GM23248 (cell line): ENCODE measurements at regions not wholly inside any gene's neighbourhood (a gene's known extent, or its start where the extent isn't known, plus 50 kb on each side); places are given as distances from the start of the nearest gene placed in this dataset.
"Not testable (repeated sequence)": the region's sequence is repeated elsewhere in the genome, so short reads cannot be mapped to it uniquely, and the experiment has no call there.

Experiments used
- DNase-seq: peaks from one replicate; pipeline ENCODE4 v3.0.0-alpha.2; 2015
- H2AFZ ChIP-seq: fragments of 200-600 bp; sonication (generic); 2 replicates; pipeline ENCODE4 v1.6.1; 2016; ENCODE audit warnings: antibody characterized with exemption
- H3F3A ChIP-seq: fragments of 200-600 bp; sonication (generic); 2 replicates; pipeline ENCODE4 v1.6.1; 2016; ENCODE audit warnings: mild to moderate bottlenecking, antibody characterized with exemption, mixed run types; ENCODE audit not compliant: insufficient read depth
- H3K27ac ChIP-seq: fragments of 200-600 bp; sonication (generic); 2 replicates; pipeline ENCODE4 v1.5.1; 2016; ENCODE audit warnings: mild to moderate bottlenecking
- H3K27me3 ChIP-seq: fragments of 200-600 bp; sonication (generic); replicated peaks from 2 replicates; pipeline ENCODE4 v1.6.1; 2016; ENCODE audit warnings: mild to moderate bottlenecking; ENCODE audit not compliant: insufficient read depth
- H3K36me3 ChIP-seq: fragments of 200-600 bp; sonication (generic); 2 replicates; pipeline ENCODE4 v1.6.1; 2016; ENCODE audit warnings: low read depth, mild to moderate bottlenecking
- H3K4me1 ChIP-seq: fragments of 200-600 bp; sonication (generic); 2 replicates; pipeline ENCODE4 v1.6.1; 2016; ENCODE audit warnings: mild to moderate bottlenecking; ENCODE audit not compliant: insufficient read depth
- H3K4me2 ChIP-seq: fragments of 200-600 bp; sonication (generic); one replicate; pipeline ENCODE4 v1.6.1; 2016; ENCODE audit warnings: mild to moderate bottlenecking; ENCODE audit not compliant: unreplicated experiment
- H3K4me3 ChIP-seq: fragments of 200-600 bp; sonication (generic); 2 replicates; pipeline ENCODE4 v1.5.1; 2016; ENCODE audit warnings: mild to moderate bottlenecking
- H3K79me2 ChIP-seq: fragments of 200-600 bp; sonication (generic); 2 replicates; pipeline ENCODE4 v1.6.1; 2016; ENCODE audit warnings: mild to moderate bottlenecking; ENCODE audit not compliant: insufficient read depth
- H3K9ac ChIP-seq: fragments of 200-600 bp; sonication (generic); 2 replicates; pipeline ENCODE4 v1.6.1; 2016; ENCODE audit warnings: mild to moderate bottlenecking
- H3K9me2 ChIP-seq: fragments of 200-600 bp; sonication (generic); 2 replicates; pipeline ENCODE4 v1.6.1; 2016; ENCODE audit warnings: mixed run types, mild to moderate bottlenecking, moderate library complexity; ENCODE audit not compliant: insufficient read depth
- H3K9me3 ChIP-seq: fragments of 200-600 bp; sonication (generic); one replicate; pipeline ENCODE4 v1.6.1; 2017; ENCODE audit warnings: low read depth
- H4K20me1 ChIP-seq: fragments of 200-600 bp; sonication (generic); 2 replicates; pipeline ENCODE4 v1.6.0; 2016; ENCODE audit not compliant: insufficient read depth
- EZH2 ChIP-seq: fragments of 200-600 bp; sonication (generic); IDR thresholded peaks from 2 replicates; pipeline ENCODE4 v1.6.1; 2018; ENCODE audit warnings: antibody characterized with exemption, mild to moderate bottlenecking; ENCODE audit not compliant: insufficient read depth, poor library complexity, severe bottlenecking
- EZH2phosphoT487 ChIP-seq: fragments of 200-600 bp; sonication (generic); IDR thresholded peaks from 2 replicates; pipeline ENCODE4 v1.6.1; 2018; ENCODE audit warnings: antibody characterized with exemption, moderate library complexity, mild to moderate bottlenecking, low read depth; ENCODE audit not compliant: insufficient read depth
- WGBS, 2 experiments: methylation state at CpG; one replicate each; pipeline ENCODE4 v1.1.6; 2015 to 2017; ENCODE audit warnings: low lambda C conversion rate in 2 of 2, low coverage in 1 of 2; ENCODE audit errors: missing lambda C conversion rate in 2 of 2; 5-methylcytosine and 5-hydroxymethylcytosine counted together
- in situ Hi-C: fragments of 300-500 bp; cut with MboI; formaldehyde crosslinking; loops from 2 replicates; pipeline ENCODE4 v1.15.0; 2020

DNA sequence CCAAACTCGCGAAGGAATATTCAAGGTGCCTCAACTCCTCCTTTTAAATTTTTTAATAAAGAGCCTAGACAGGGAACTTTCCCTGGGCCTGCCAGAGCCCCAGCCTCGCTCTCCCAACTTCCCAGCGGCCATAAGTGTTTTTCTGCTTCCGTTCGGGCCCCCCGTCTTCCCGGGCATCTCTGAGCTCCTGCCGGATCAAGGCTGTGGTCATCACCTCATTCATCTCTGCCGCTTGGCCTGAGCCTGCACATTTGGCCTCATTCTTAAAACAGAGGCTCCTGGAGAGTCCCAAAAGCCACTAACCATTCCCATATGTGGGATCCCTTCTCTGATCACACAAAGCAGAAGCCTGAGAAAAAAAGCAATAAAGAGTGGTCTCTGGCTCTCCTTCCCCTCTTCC lies 969.1 kb upstream of the DEFB115 start:
- H3K36me3 ChIP-seq: no peaks in the 10 kb centered on the region
- peaks cover 3% of the 10 kb centered on the region; the same call in 1 of the 2 replicates for H3K27me3 ChIP-seq
- DNase-seq: peak; percentile 17
- no peak for TF ChIP-seq EZH2phosphoT487
- no peak for TF ChIP-seq EZH2
- peaks cover 3% of the 10 kb centered on the region; the same call in 1 of the 2 replicates for H3K4me1 ChIP-seq
- H3K27ac ChIP-seq: no peak overlapping the region
- no peak overlapping the region for H3K4me2 ChIP-seq
- no peaks in the 10 kb centered on the region for H3K79me2 ChIP-seq
- 40 to 44% methylated on average over 10 of the region's 10 CpGs for WGBS, 2 experiments
- no peaks in the 10 kb centered on the region for H4K20me1 ChIP-seq
- H3K9me3 ChIP-seq: no peaks in the 10 kb centered on the region
- no peaks in the 10 kb centered on the region for H3F3A ChIP-seq
- no peak overlapping the region for H3K9ac ChIP-seq
- in situ Hi-C loops: no loop called here
- H3K9me2 ChIP-seq: no peaks in the 10 kb centered on the region
- no peak overlapping the region for H3K4me3 ChIP-seq
- H2AFZ ChIP-seq: no peak overlapping the region

DNA sequence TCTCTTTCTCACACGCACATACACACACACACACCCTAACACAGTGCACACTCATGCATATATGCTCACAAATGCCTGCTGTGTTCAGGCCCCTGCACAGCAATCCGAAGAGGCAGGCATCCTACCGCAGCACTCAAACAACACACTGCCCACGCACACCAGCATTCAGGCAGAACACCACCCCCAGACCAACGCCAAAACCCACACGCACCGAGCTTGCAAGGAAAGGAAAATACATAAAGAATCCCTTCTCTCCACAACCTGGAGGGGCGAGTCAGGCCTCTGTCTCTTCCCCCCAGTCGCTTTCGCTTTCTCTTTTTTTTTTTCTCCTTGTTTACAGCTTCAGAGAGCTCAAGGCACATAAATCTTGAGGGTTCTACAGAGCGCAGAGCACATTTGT lies 968.4 kb upstream of the DEFB115 start:
- H3K4me1 ChIP-seq, H3K27me3 ChIP-seq, H3K9ac ChIP-seq, H3F3A ChIP-seq, in situ Hi-C loops, H3K36me3 ChIP-seq, H3K9me2 ChIP-seq, H3K27ac ChIP-seq, H3K9me3 ChIP-seq, H3K79me2 ChIP-seq, H4K20me1 ChIP-seq: not testable (repeated sequence)
- Histone ChIP-seq H2AFZ (peak overlapping the region; percentile 54), H3K4me3 (peak overlapping the region; percentile 57), H3K4me2 (peak overlapping the region; percentile 45)
- peak; percentile 20 for DNase-seq
- 8 to 12% methylated on average over 11 of the region's 11 CpGs for WGBS, 2 experiments

GRCh38 chr20:30289711-30290141 lies 967.7 kb upstream of the DEFB115 start:
- H3F3A ChIP-seq, H3K9me2 ChIP-seq, H3K27me3 ChIP-seq, H3K79me2 ChIP-seq, H3K9me3 ChIP-seq, H3K4me1 ChIP-seq, H3K27ac ChIP-seq, H4K20me1 ChIP-seq, H3K9ac ChIP-seq, in situ Hi-C loops, H3K36me3 ChIP-seq: not testable (repeated sequence)
- WGBS, 2 experiments: 10 to 15% methylated on average over 19 to 27 of the region's 27 CpGs
- H2AFZ ChIP-seq: peak overlapping the region; percentile 54
- peak; percentile 9 for DNase-seq
- H3K4me2 ChIP-seq: peak overlapping the region; percentile 45
- peak overlapping the region; percentile 57 for H3K4me3 ChIP-seq

- DNase-seq: peak; percentile 14
- Histone ChIP-seq H3K4me2 (peak overlapping the region; percentile 45), H3K4me3 (peak overlapping the region; percentile 57), H2AFZ (peak overlapping the region; percentile 54)
- H3K9me2 ChIP-seq, in situ Hi-C loops, H3K27ac ChIP-seq, H3F3A ChIP-seq, H3K36me3 ChIP-seq, H3K79me2 ChIP-seq, H3K9me3 ChIP-seq, H4K20me1 ChIP-seq, H3K9ac ChIP-seq, H3K4me1 ChIP-seq, H3K27me3 ChIP-seq: not testable (repeated sequence)
- WGBS, 2 experiments: 5 to 13% methylated on average over 14 to 26 of the region's 27 CpGs
These were observed 967.0 kb upstream of the DEFB115 start for GRCh38 chr20:30290361-30291063.

- H3K9me3 ChIP-seq, in situ Hi-C loops, H3K9me2 ChIP-seq, H2AFZ ChIP-seq, H4K20me1 ChIP-seq, H3K4me1 ChIP-seq, H3K36me3 ChIP-seq, H3K4me3 ChIP-seq, H3K9ac ChIP-seq, H3K4me2 ChIP-seq, H3K79me2 ChIP-seq, H3F3A ChIP-seq, H3K27me3 ChIP-seq, DNase-seq, H3K27ac ChIP-seq: not testable (repeated sequence)
- WGBS, 2 experiments: 37 to 40% methylated on average over 4 of the region's 4 CpGs
These were observed 966.4 kb upstream of the DEFB115 start for GRCh38 chr20:30291064-30291379.

- H3K36me3 ChIP-seq, H3K4me2 ChIP-seq, H3K9ac ChIP-seq, H2AFZ ChIP-seq, H3K27me3 ChIP-seq, H3K4me3 ChIP-seq, DNase-seq, H3K9me2 ChIP-seq, H3K4me1 ChIP-seq, in situ Hi-C loops, H3F3A ChIP-seq, H3K9me3 ChIP-seq, H3K79me2 ChIP-seq, H4K20me1 ChIP-seq, H3K27ac ChIP-seq: not testable (repeated sequence)
- 74 to 85% methylated on average over 3 to 32 of the region's 32 CpGs for WGBS, 2 experiments
These were observed 965.8 kb upstream of the DEFB115 start for GRCh38 chr20:30291686-30292085.

DNA sequence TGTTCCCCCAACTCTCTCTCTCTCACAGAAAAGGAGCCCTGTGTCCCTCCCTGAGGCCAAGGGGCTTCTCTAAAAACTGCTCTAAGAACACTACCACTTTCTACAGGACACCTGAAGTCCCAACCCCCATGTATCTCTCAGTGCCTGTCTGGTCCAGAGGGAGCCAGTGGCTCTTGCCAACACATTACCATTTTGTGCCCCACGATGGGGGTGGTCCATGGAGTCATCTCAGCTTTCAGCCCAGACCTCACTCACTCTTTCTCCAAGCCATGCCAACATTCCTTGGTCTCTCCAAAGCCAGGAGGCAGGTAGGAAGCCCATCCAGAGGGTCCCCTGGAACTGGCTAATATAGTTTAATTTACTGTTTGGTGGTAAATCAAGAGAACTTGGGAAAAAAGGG lies 962.1 kb upstream of the DEFB115 start:
- H4K20me1 ChIP-seq, H3K4me1 ChIP-seq, H3K9ac ChIP-seq, H3K4me2 ChIP-seq, DNase-seq, H3K9me2 ChIP-seq, H3K79me2 ChIP-seq, H3K4me3 ChIP-seq, in situ Hi-C loops, H3F3A ChIP-seq, H2AFZ ChIP-seq, H3K9me3 ChIP-seq, H3K27ac ChIP-seq, H3K36me3 ChIP-seq: not testable (repeated sequence)
- 0 to 6% methylated on average over 1 of the region's 1 CpG for WGBS, 2 experiments
- H3K27me3 ChIP-seq: peaks cover 11% of the 10 kb centered on the region; the same call in 1 of the 2 replicates
